HL-60 (cell line): ENCODE measurements at regions not wholly inside any gene's neighbourhood (a gene's known extent, or its start where the extent isn't known, plus 50 kb on each side); places are given as distances from the start of the nearest gene placed in this dataset.

Experiments
- DNase-seq, 2 experiments: peaks; one replicate each; pipeline ENCODE4 v3.0.0-alpha.2; 2010 to 2020; ENCODE audit warnings: low read depth in 1 of 2, low spot score in 1 of 2
- H3K27ac ChIP-seq: fragments of 250-450 bp; sonication (Bioruptor Pico); replicated peaks from 2 replicates; pipeline ENCODE4 v1.5.1; 2020; ENCODE audit warnings: mild to moderate bottlenecking, moderate library complexity
- H3K27me3 ChIP-seq: fragments of 250-450 bp; sonication (Bioruptor Pico); 2 replicates; pipeline ENCODE4 v1.5.1; 2021; ENCODE audit warnings: mild to moderate bottlenecking, moderate library complexity; ENCODE audit not compliant: insufficient read depth, poor library complexity, severe bottlenecking
- H3K4me3 ChIP-seq: replicated peaks from 2 replicates; pipeline ENCODE4 v1.5.1; 2011; ENCODE audit warnings: mild to moderate bottlenecking, control low read depth, low read length; ENCODE audit not compliant: insufficient read depth
- CTCF ChIP-seq: IDR thresholded peaks from one replicate; pipeline ENCODE4 v1.5.1; 2011; ENCODE audit warnings: low read length, control low read depth, inconsistent platforms; ENCODE audit not compliant: insufficient read depth
- GABPA ChIP-seq: IDR thresholded peaks from 2 replicates; pipeline ENCODE4 v1.6.1; 2012; ENCODE audit warnings: low read depth
- POLR2AphosphoS5 ChIP-seq: IDR thresholded peaks from 2 replicates; pipeline ENCODE4 v1.6.1; 2012; ENCODE audit warnings: low read depth
- REST ChIP-seq: IDR thresholded peaks from 2 replicates; pipeline ENCODE4 v1.6.1; 2012; ENCODE audit warnings: low read depth; ENCODE audit not compliant: insufficient replicate concordance
- SPI1 ChIP-seq: IDR thresholded peaks from 2 replicates; pipeline ENCODE4 v1.6.1; 2012; ENCODE audit warnings: low read depth, mild to moderate bottlenecking, borderline replicate concordance

- no peak for DNase-seq
- no peak for TF ChIP-seq POLR2AphosphoS5
- TF ChIP-seq REST: no peak
Observed at GRCh38 chr7:32279500-32279899, 209.3 kb upstream of the PDE1C start.

GRCh38 chr7:32275216-32276009 is 205.2 kb upstream of the PDE1C start:
- no peaks in the 10 kb centered on the region for H3K27me3 ChIP-seq
- TF ChIP-seq REST (no peak), CTCF (no peak), SPI1 (peak; percentile 34; the same call in 1 of the 2 replicates), POLR2AphosphoS5 (peak; percentile 70), GABPA (no peak)

More at GRCh38 chr7:32279500-32279899, 209.3 kb upstream of the PDE1C start:
- Histone ChIP-seq H3K4me3 (no peak overlapping the region), H3K27me3 (no peaks in the 10 kb centered on the region), H3K27ac (no peak overlapping the region)

GRCh38 chr7:32273297-32273696 is 203.1 kb upstream of the PDE1C start:
- TF ChIP-seq REST: no peak
- TF ChIP-seq CTCF: no peak
- TF ChIP-seq SPI1: no peak
- no peak for TF ChIP-seq GABPA
- no peak for TF ChIP-seq POLR2AphosphoS5
- Histone ChIP-seq H3K27ac (no peak overlapping the region), H3K27me3 (no peaks in the 10 kb centered on the region), H3K4me3 (no peak overlapping the region)
- DNase-seq: no peak

More at GRCh38 chr7:32275216-32276009, 205.2 kb upstream of the PDE1C start:
- H3K4me3 ChIP-seq: no peak overlapping the region
- peak overlapping the region; percentile 36 for H3K27ac ChIP-seq
- DNase-seq: peak; percentile 76 to 85
